CD4-positive, alpha-beta memory T cell (primary cell): ENCODE measurements at regions not wholly inside any gene's neighbourhood (a gene's known extent, or its start where the extent isn't known, plus 50 kb on each side); places are given as distances from the start of the nearest gene placed in this dataset.
"Not testable (repeated sequence)": the region's sequence is repeated elsewhere in the genome, so short reads cannot be mapped to it uniquely, and the experiment has no call there.

Experiments
- CTCF ChIA-PET: fragments of 350-600 bp; sonication (Branson Sonifier 250); formaldehyde crosslinking; loops from one replicate; lab custom pipeline; 2021; ENCODE audit warnings: inconsistent platforms; ENCODE audit not compliant: partially characterized antibody; lab: Charles Lee
- POLR2A ChIA-PET: fragments of 350-600 bp; sonication (Branson Sonifier 250); formaldehyde crosslinking; loops from one replicate; lab custom pipeline; 2021; ENCODE audit not compliant: partially characterized antibody; lab: Charles Lee
- DNase-seq, 5 donors: peaks; one replicate each; pipeline versions ENCODE4 v3.0.0 to v3.0.0-alpha.2; 2020 to 2022; ENCODE audit warnings: mixed read lengths in 1 of 5
- H3K27ac ChIP-seq: one replicate; pipeline ENCODE4 v1.7.0; 2013; ENCODE audit warnings: low read depth, low read length
- H3K27me3 ChIP-seq: 2 replicates; pipeline ENCODE4 v1.7.0; 2013; ENCODE audit warnings: mild to moderate bottlenecking, low read length, moderate library complexity; ENCODE audit not compliant: insufficient read depth
- H3K36me3 ChIP-seq: 2 replicates; pipeline ENCODE4 v1.7.0; 2013; ENCODE audit warnings: mild to moderate bottlenecking, low read length, moderate library complexity; ENCODE audit not compliant: insufficient read depth
- H3K4me1 ChIP-seq: 2 replicates; pipeline ENCODE4 v1.7.0; 2013; ENCODE audit warnings: mild to moderate bottlenecking, low read length, moderate library complexity; ENCODE audit not compliant: insufficient read depth
- H3K4me3 ChIP-seq, 2 donors: one replicate each; pipeline ENCODE4 v1.7.0; 2013; ENCODE audit warnings: low read length in 2 of 2, mild to moderate bottlenecking in 1 of 2
- H3K9me3 ChIP-seq, 2 donors: one replicate each; pipeline ENCODE4 v1.7.0; 2013; ENCODE audit warnings: low read length in 2 of 2, control low read depth in 1 of 2; ENCODE audit not compliant: control insufficient read depth in 1 of 2
- H3K27ac Mint-ChIP-seq, 7 donors: one replicate each; pipeline ENCODE4 v1.8.0; 2020 to 2021; ENCODE audit warnings: mixed read lengths in 7 of 7, mild to moderate bottlenecking in 6 of 7, inconsistent platforms in 3 of 7, moderate library complexity in 3 of 7
- H3K27me3 Mint-ChIP-seq, 2 donors: one replicate each; pipeline ENCODE4 v1.8.0; 2020 to 2021; ENCODE audit warnings: mixed read lengths in 2 of 2
- H3K36me3 Mint-ChIP-seq, 2 donors: one replicate each; pipeline ENCODE4 v1.8.0; 2020 to 2021; ENCODE audit warnings: mixed read lengths in 2 of 2, inconsistent platforms in 1 of 2, mild to moderate bottlenecking in 1 of 2
- H3K4me1 Mint-ChIP-seq, 4 donors: one replicate each; pipeline ENCODE4 v1.8.0; 2020 to 2021; ENCODE audit warnings: mixed read lengths in 4 of 4, mild to moderate bottlenecking in 1 of 4
- H3K4me3 Mint-ChIP-seq, 8 donors: one replicate each; pipeline ENCODE4 v1.8.0; 2020 to 2021; ENCODE audit warnings: mixed read lengths in 8 of 8, mild to moderate bottlenecking in 7 of 8, moderate library complexity in 6 of 8, inconsistent platforms in 3 of 8
- H3K9me3 Mint-ChIP-seq, 8 donors: one replicate each; pipeline ENCODE4 v1.8.0; 2020 to 2021; ENCODE audit warnings: mixed read lengths in 8 of 8, mild to moderate bottlenecking in 5 of 8, inconsistent platforms in 3 of 8, moderate library complexity in 1 of 8
- intact Hi-C: fragments of 100-400 bp; cut with micrococcal nuclease; formaldehyde crosslinking; loops from one replicate; pipeline ENCODE4 v1.15.1; 2023

- Histone ChIP-seq H3K27me3 (no peaks in the 10 kb centered on the region), H3K4me1 (no peaks in the 10 kb centered on the region), H3K36me3 (no peaks in the 10 kb centered on the region), H3K27ac (no peak overlapping the region), H3K4me3 (no peak overlapping the region), H3K9me3 (no peaks in the 10 kb centered on the region)
- Mint-ChIP-seq H3K4me3 (no peak overlapping the region), H3K27ac (no peak overlapping the region), H3K4me1 (no peaks in the 10 kb centered on the region), H3K9me3 (peaks cover 0 to 3% (median 0%) of the 10 kb centered on the region in 8 donors), H3K36me3 (no peaks in the 10 kb centered on the region), H3K27me3 (peaks cover 4 to 5% of the 10 kb centered on the region in 2 donors)
- intact Hi-C loops: no loop called here
- ChIA-PET CTCF (no interaction called here), POLR2A (no interaction called here)
- DNase-seq: no peak
Observed at GRCh38 chr6:168808232-168808631, 367.2 kb downstream of the SMOC2 start.

GRCh38 chr6:168804331-168804730 lies 363.3 kb downstream of the SMOC2 start:
- POLR2A ChIA-PET: no interaction called here

GRCh38 chr6:168803874-168804273 lies 362.9 kb downstream of the SMOC2 start:
- Mint-ChIP-seq H3K27me3 (peaks cover 3% of the 10 kb centered on the region in 2 donors), H3K36me3 (no peaks in the 10 kb centered on the region), H3K27ac (no peak overlapping the region), H3K9me3 (peaks cover 0 to 3% (median 0%) of the 10 kb centered on the region in 8 donors), H3K4me1 (no peaks in the 10 kb centered on the region), H3K4me3 (no peak overlapping the region)
- Histone ChIP-seq H3K36me3 (no peaks in the 10 kb centered on the region), H3K9me3 (no peaks in the 10 kb centered on the region), H3K27ac (no peak overlapping the region), H3K4me3 (no peak overlapping the region), H3K27me3 (no peaks in the 10 kb centered on the region), H3K4me1 (no peaks in the 10 kb centered on the region)
- CTCF ChIA-PET: interaction anchor here (1.5 kb wide), 1 partner anchor 8 kb away, joined by 4 read pairs; no protein-coding TSS in a partner anchor
- POLR2A ChIA-PET: no interaction called here
- DNase-seq: no peak
- intact Hi-C loops: no loop called here

More at GRCh38 chr6:168804331-168804730, 363.3 kb downstream of the SMOC2 start:
- Histone ChIP-seq H3K27ac (no peak overlapping the region), H3K36me3 (no peaks in the 10 kb centered on the region), H3K27me3 (no peaks in the 10 kb centered on the region), H3K4me1 (no peaks in the 10 kb centered on the region), H3K4me3 (no peak overlapping the region), H3K9me3 (no peaks in the 10 kb centered on the region)
- CTCF ChIA-PET: interaction anchor here (1.5 kb wide), 1 partner anchor 8 kb away, joined by 4 read pairs; no protein-coding TSS in a partner anchor
- intact Hi-C loops: no loop called here
- Mint-ChIP-seq H3K27me3 (peaks cover 3% of the 10 kb centered on the region in 2 donors), H3K27ac (no peak overlapping the region), H3K36me3 (no peaks in the 10 kb centered on the region), H3K4me3 (no peak overlapping the region), H3K9me3 (peaks cover 0 to 3% (median 0%) of the 10 kb centered on the region in 8 donors), H3K4me1 (no peaks in the 10 kb centered on the region)
- no peak for DNase-seq

- DNase-seq: no peak
- no peak overlapping the region for H3K27ac ChIP-seq
- H3K4me3 ChIP-seq: no peak overlapping the region
- no peaks in the 10 kb centered on the region for H3K4me1 ChIP-seq
- Mint-ChIP-seq H3K9me3 (peaks cover 0 to 2% (median 0%) of the 10 kb centered on the region in 8 donors), H3K4me3 (no peak overlapping the region), H3K27ac (no peak overlapping the region), H3K4me1 (no peaks in the 10 kb centered on the region), H3K27me3 (peaks cover 4 to 6% of the 10 kb centered on the region in 2 donors), H3K36me3 (no peaks in the 10 kb centered on the region)
- H3K36me3 ChIP-seq: no peaks in the 10 kb centered on the region
- H3K27me3 ChIP-seq: no peaks in the 10 kb centered on the region
- H3K9me3 ChIP-seq: no peaks in the 10 kb centered on the region
- CTCF ChIA-PET: no interaction called here
- POLR2A ChIA-PET: no interaction called here
- intact Hi-C loops: no loop called here
Observed at GRCh38 chr6:168799067-168799466, 358.1 kb downstream of the SMOC2 start.

- H3K4me3 ChIP-seq: no peak overlapping the region
- no peaks in the 10 kb centered on the region for H3K36me3 ChIP-seq
- H3K4me1 ChIP-seq: no peaks in the 10 kb centered on the region
- H3K27me3 ChIP-seq: no peaks in the 10 kb centered on the region
- intact Hi-C loops: no loop called here
- DNase-seq: no peak
- no peak overlapping the region for H3K4me3 Mint-ChIP-seq
- no peaks in the 10 kb centered on the region for H3K4me1 Mint-ChIP-seq
- H3K9me3 Mint-ChIP-seq: peaks cover 0 to 2% (median 0%) of the 10 kb centered on the region in 8 donors
- CTCF ChIA-PET: no interaction called here
- POLR2A ChIA-PET: no interaction called here
- no peak overlapping the region for H3K27ac ChIP-seq
- peaks cover 3 to 4% of the 10 kb centered on the region in 2 donors for H3K27me3 Mint-ChIP-seq
- H3K27ac Mint-ChIP-seq: no peak overlapping the region
- H3K9me3 ChIP-seq: no peaks in the 10 kb centered on the region
- H3K36me3 Mint-ChIP-seq: no peaks in the 10 kb centered on the region
Observed at GRCh38 chr6:168796106-168796505, 355.1 kb downstream of the SMOC2 start.

GRCh38 chr6:168795611-168796010 lies 354.6 kb downstream of the SMOC2 start:
- H3K27me3 Mint-ChIP-seq, H3K4me3 ChIP-seq, H3K4me1 Mint-ChIP-seq, DNase-seq, H3K27ac Mint-ChIP-seq, H3K36me3 Mint-ChIP-seq, H3K9me3 ChIP-seq, intact Hi-C loops, H3K9me3 Mint-ChIP-seq, H3K4me3 Mint-ChIP-seq, H3K27me3 ChIP-seq, POLR2A ChIA-PET, CTCF ChIA-PET, H3K36me3 ChIP-seq, H3K4me1 ChIP-seq, H3K27ac ChIP-seq: not testable (repeated sequence)

GRCh38 chr6:168794491-168794890 lies 353.5 kb downstream of the SMOC2 start:
- ChIA-PET CTCF (no interaction called here), POLR2A (no interaction called here)
- no peaks in the 10 kb centered on the region for H3K4me1 Mint-ChIP-seq
- Histone ChIP-seq H3K27me3 (no peaks in the 10 kb centered on the region), H3K27ac (no peak overlapping the region), H3K4me1 (no peaks in the 10 kb centered on the region), H3K4me3 (no peak overlapping the region), H3K36me3 (no peaks in the 10 kb centered on the region), H3K9me3 (no peaks in the 10 kb centered on the region)
- no peak overlapping the region for H3K4me3 Mint-ChIP-seq
- peaks cover 0 to 3% (median 0%) of the 10 kb centered on the region in 8 donors for H3K9me3 Mint-ChIP-seq
- H3K27me3 Mint-ChIP-seq: peaks cover 3 to 4% of the 10 kb centered on the region in 2 donors
- no peaks in the 10 kb centered on the region for H3K36me3 Mint-ChIP-seq
- intact Hi-C loops: no loop called here
- no peak for DNase-seq
- no peak overlapping the region for H3K27ac Mint-ChIP-seq

GRCh38 chr6:168793649-168794048 lies 352.7 kb downstream of the SMOC2 start:
- Histone ChIP-seq H3K4me3 (no peak overlapping the region), H3K27me3 (no peaks in the 10 kb centered on the region), H3K36me3 (no peaks in the 10 kb centered on the region), H3K4me1 (no peaks in the 10 kb centered on the region), H3K9me3 (no peaks in the 10 kb centered on the region), H3K27ac (no peak overlapping the region)
- no peak for DNase-seq
- no peaks in the 10 kb centered on the region for H3K36me3 Mint-ChIP-seq
- H3K9me3 Mint-ChIP-seq: peaks cover 0 to 3% (median 0%) of the 10 kb centered on the region in 8 donors
- no peaks in the 10 kb centered on the region for H3K4me1 Mint-ChIP-seq
- intact Hi-C loops: no loop called here
- CTCF ChIA-PET: no interaction called here
- no peak overlapping the region for H3K4me3 Mint-ChIP-seq
- H3K27me3 Mint-ChIP-seq: peaks cover under 1 to 4% of the 10 kb centered on the region in 2 donors
- POLR2A ChIA-PET: no interaction called here
- H3K27ac Mint-ChIP-seq: no peak overlapping the region
